AG04449 (cell line): ENCODE measurements at regions not wholly inside any gene's neighbourhood (a gene's known extent, or its start where the extent isn't known, plus 50 kb on each side); places are given as distances from the start of the nearest gene placed in this dataset.

Experiments used
- CTCF ChIA-PET: fragments of 350-600 bp; formaldehyde crosslinking; extraction: SDS; loops from one replicate; lab custom pipeline; 2021; ENCODE audit warnings: antibody characterized with exemption; lab: Yijun Ruan, JAX
- POLR2A ChIA-PET: fragments of 400-600, 350-600 bp; formaldehyde crosslinking; extraction: SDS; loops from one replicate; lab custom pipeline; 2020; ENCODE audit warnings: antibody characterized with exemption, inconsistent platforms; lab: Yijun Ruan, JAX
- DNase-seq: peaks from one replicate; pipeline ENCODE4 v3.0.0-alpha.2; 2010; ENCODE audit warnings: low read depth, low spot score
- H3K4me3 ChIP-seq: 2 replicates; pipeline ENCODE4 v1.5.1; 2011; ENCODE audit warnings: low read depth, mild to moderate bottlenecking, control low read depth, low read length
- TF ChIP-seq, protein P1 (sequence below): IDR thresholded peaks from one replicate; pipeline ENCODE4 v1.5.1; 2011; ENCODE audit warnings: mild to moderate bottlenecking, moderate library complexity, low read length, control low read depth, inconsistent platforms; ENCODE audit not compliant: insufficient read depth; ENCODE audit errors: missing control alignments

DNA sequence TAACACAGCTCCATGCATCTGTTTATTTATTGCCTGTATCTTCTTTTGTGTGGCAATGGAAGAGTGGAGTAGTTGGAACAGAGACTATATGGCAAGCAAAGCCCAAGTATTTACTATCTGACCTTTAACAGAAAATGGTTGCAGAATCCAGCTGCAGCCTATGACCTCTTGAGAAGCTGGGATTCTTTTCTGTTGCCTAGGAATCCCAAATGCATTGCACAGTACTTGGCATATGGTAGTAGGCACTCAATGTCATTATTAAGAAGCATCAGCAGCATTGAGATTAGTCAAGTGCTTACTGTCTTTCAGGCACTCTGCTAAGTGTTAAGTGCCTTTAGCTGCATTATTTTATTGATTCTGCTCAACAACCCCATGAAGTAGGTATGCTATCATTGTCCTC is 331.6 kb downstream of the CCDC85A start:
- H3K4me3 ChIP-seq = no peak overlapping the region
- POLR2A ChIA-PET = no interaction called here
- CTCF ChIA-PET = interaction anchor here (1.1 kb wide), 1 partner anchor 10 kb away, joined by 3 read pairs; no protein-coding TSS in a partner anchor

DNA sequence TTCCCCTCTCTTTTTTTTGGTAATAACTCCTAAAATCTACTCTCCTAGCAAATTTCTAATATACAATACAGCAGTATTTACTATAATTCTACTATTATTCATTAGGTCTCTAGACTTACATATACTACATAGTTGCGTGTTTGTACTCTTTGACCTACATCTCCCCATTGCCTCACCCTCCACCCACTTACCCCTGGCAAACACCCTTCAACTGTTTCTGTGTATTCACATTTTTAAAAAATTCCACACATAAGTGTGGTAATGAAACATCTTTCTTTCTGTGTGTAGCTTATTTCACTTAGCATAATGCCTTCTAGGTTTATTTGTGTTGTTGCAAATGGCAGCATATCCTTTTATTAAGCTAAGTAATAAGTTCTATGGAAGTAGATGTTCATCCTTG is 336.0 kb downstream of the CCDC85A start:
- DNase-seq = peak; percentile 26
- H3K4me3 ChIP-seq = no peak overlapping the region
- ChIA-PET POLR2A (no interaction called here), CTCF (interaction anchor here (1.0 to 1.3 kb wide), 2 partner anchors 325 to 336 kb away, joined by 3 read pairs; partner anchors contain the start of gene CCDC85A)
- TF ChIP-seq, protein P1, sequence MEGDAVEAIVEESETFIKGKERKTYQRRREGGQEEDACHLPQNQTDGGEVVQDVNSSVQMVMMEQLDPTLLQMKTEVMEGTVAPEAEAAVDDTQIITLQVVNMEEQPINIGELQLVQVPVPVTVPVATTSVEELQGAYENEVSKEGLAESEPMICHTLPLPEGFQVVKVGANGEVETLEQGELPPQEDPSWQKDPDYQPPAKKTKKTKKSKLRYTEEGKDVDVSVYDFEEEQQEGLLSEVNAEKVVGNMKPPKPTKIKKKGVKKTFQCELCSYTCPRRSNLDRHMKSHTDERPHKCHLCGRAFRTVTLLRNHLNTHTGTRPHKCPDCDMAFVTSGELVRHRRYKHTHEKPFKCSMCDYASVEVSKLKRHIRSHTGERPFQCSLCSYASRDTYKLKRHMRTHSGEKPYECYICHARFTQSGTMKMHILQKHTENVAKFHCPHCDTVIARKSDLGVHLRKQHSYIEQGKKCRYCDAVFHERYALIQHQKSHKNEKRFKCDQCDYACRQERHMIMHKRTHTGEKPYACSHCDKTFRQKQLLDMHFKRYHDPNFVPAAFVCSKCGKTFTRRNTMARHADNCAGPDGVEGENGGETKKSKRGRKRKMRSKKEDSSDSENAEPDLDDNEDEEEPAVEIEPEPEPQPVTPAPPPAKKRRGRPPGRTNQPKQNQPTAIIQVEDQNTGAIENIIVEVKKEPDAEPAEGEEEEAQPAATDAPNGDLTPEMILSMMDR = no peak

More for the DNA sequence above, 331.6 kb downstream of the CCDC85A start:
- TF ChIP-seq, protein P1 = no peak
- no peak for DNase-seq

DNA sequence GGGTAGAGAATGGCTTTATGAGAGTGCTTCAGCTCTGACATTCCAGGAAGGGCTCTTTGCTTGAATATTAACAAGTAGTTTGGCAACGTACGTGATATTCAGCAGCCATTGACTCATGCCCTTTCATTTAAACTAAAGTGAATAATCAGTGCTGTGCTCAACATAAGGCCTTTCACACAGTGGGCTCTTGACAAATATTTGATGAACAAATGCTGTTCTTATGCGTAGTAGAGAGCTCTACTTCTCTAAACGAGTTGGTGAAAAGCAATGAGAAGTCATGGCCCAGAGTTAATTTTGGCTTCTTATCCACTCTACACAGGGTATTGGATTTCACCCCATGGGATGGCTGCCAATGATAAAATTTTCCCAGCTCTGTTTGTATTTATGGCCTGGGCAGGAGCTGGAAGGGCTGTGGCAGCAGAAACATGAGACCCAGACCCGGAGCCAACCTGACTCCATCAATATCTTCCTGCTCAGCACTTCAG is 338.9 kb downstream of the CCDC85A start:
- CTCF ChIA-PET = no interaction called here
- TF ChIP-seq, protein P1 = no peak
- no peak overlapping the region for H3K4me3 ChIP-seq
- POLR2A ChIA-PET = interaction anchor here (0.6 kb wide), 1 partner anchor 12 kb away, joined by 3 read pairs; no protein-coding TSS in a partner anchor
- DNase-seq = no peak

DNA sequence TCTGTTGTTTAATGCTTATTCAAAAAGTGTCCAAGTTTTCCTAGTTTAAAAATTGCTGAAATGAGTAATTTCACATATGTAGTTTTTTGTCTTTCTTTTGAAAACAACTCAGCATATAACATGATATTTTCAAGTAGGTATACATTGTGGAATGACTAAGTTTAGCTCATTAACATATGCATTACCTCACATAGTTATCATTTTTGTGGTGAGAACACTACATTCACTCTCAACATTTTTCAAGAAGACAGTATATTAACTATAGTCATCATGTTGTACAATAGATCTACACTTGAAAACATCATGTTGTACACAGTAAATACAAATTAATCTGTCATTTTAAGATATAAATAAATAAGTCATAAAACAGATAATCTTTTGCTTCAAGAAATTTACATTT is 340.0 kb downstream of the CCDC85A start:
- TF ChIP-seq, protein P1 = no peak
- no peak overlapping the region for H3K4me3 ChIP-seq
- DNase-seq = no peak
- CTCF ChIA-PET = no interaction called here
- POLR2A ChIA-PET = no interaction called here

DNA sequence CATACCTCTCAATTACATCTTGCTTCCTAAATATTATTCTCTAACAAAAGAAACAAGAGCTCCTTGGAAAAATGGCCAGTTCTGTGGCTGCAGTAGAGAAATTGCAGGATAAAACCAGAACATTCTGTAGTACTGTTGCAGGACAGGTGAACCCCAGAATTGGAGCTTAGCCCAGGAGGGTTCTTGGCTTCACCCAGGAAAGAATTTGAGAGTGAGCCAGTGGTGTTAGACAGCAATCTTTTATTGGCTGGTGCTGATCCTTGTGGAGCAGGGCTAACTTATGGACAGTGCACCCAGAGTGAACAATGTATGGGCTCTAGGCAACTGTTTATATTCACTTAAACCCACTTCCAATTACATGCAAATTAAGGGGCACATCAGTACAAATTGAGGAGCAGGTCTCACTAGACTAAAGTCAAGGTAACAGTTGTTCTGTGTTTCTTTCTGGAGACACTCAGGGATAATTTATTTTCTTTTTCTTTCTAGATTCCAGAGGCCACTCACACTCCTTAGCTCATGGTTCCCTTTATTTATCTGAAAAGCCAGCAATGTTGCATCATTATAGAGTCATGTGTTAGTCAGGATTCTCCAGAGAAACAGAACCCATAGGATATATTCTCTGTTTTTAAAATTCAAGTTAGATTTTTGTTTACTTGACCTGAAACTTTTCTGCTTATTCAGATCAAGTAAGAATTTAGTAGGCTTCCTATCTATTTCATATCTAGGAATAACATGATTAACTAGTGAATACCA is 348.1 kb downstream of the CCDC85A start:
- TF ChIP-seq, protein P1 = no peak
- no peak for DNase-seq
- ChIA-PET POLR2A (no interaction called here), CTCF (interaction anchor here (0.6 kb wide), 1 partner anchor 351 kb away, joined by 3 read pairs; no protein-coding TSS in a partner anchor)
- no peak overlapping the region for H3K4me3 ChIP-seq

DNA sequence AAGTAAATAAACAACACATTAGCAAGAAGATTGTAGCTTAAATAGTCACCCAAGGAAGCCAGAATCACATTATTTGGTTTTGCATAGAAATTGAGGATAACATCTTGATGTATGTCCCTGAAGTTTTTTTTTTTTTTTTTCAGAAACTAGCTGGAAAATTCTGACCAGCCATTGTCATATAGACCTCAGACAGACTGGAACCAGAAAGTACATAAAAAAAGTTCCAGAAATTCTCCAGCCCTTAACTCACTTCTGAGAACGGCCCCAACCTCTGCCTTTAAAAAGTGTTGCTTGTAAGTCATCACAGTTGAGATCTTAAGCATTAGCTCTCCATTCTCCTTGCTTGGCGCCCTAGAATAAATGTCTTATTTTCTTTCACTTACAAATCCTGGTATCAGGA is 350.5 kb downstream of the CCDC85A start:
- TF ChIP-seq, protein P1 = no peak
- POLR2A ChIA-PET = interaction anchor here (0.6 kb wide), 1 partner anchor 12 kb away, joined by 3 read pairs; no protein-coding TSS in a partner anchor
- CTCF ChIA-PET = no interaction called here
- no peak overlapping the region for H3K4me3 ChIP-seq
- no peak for DNase-seq
